Fibroblast of pulmonary artery (primary cell): ENCODE measurements at regions not wholly inside any gene's neighbourhood (a gene's known extent, or its start where the extent isn't known, plus 50 kb on each side); places are given as distances from the start of the nearest gene placed in this dataset.

ENCODE experiments used
- DNase-seq: peaks from one replicate; pipeline ENCODE4 v3.0.0-alpha.2; 2010; ENCODE audit warnings: low read depth
- H3K4me3 ChIP-seq: replicated peaks from 2 replicates; pipeline ENCODE4 v1.5.1; 2011; ENCODE audit warnings: low read depth, mild to moderate bottlenecking, control low read depth, low read length, moderate library complexity
- TF ChIP-seq, protein P1 (sequence below): IDR thresholded peaks from 2 replicates; pipeline ENCODE4 v1.5.1; 2011; ENCODE audit warnings: mild to moderate bottlenecking, control low read depth, low read length, inconsistent platforms; ENCODE audit errors: missing control alignments

DNA sequence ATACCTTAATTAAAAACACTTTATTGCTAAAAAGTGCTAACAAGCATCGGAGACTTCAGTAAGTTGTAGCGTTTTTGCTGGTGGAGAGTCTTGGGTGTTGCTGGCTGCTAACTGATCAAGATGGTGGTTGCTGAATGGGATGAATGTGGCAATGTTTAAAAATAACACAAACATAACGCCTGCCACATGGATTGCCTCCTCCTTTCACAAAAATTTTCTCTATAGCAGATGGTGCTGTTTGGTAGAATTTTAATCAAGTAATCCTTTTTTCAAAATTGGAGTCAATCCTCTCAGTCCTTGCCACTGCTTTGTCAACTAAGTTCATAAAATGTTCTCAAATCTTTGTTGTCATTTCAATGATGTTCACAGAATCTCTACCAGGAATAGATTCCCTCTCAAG is 466.8 kb upstream of the TECRL start:
- TF ChIP-seq, protein P1, sequence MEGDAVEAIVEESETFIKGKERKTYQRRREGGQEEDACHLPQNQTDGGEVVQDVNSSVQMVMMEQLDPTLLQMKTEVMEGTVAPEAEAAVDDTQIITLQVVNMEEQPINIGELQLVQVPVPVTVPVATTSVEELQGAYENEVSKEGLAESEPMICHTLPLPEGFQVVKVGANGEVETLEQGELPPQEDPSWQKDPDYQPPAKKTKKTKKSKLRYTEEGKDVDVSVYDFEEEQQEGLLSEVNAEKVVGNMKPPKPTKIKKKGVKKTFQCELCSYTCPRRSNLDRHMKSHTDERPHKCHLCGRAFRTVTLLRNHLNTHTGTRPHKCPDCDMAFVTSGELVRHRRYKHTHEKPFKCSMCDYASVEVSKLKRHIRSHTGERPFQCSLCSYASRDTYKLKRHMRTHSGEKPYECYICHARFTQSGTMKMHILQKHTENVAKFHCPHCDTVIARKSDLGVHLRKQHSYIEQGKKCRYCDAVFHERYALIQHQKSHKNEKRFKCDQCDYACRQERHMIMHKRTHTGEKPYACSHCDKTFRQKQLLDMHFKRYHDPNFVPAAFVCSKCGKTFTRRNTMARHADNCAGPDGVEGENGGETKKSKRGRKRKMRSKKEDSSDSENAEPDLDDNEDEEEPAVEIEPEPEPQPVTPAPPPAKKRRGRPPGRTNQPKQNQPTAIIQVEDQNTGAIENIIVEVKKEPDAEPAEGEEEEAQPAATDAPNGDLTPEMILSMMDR, result no peak
- no peak overlapping the region for H3K4me3 ChIP-seq
- no peak for DNase-seq

DNA sequence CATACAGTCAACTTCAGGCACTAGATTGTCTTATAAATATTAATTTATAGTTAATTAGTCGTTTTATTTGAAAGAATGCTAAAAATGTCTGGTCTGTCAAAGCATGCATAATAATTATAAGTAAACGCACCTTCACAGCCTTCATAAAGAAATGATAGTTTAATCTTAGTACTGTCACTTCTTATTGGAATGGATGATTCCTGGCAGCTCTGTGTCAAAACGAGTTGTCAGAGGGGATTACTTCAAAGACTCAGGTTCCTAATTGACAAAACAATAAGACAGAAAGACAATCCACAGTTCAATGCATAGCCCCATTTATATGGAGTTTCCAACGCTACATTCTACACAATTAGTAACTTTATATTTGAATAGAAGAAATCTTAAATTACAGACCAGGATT is 461.3 kb upstream of the TECRL start:
- no peak overlapping the region for H3K4me3 ChIP-seq
- TF ChIP-seq, protein P1, result no peak
- DNase-seq, result no peak

DNA sequence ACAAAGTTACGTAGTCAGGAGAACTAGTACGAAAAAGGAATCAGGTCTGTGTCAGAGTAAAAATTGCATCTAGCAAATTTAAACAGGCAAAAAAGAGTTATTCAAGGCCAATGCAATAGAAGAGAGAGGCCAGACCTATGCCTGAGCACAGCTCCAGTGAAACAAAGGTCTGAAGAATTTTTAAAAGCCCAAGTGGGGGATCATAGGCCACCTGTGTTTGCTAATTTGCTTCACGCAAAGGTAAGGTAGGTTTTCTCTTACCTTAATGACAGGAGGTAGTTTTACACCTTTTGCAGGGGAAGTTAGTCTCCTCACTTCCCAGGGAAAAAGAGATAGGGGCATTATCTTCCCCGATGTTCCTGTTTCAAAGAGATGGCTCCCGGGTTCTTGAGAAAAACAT is 448.6 kb upstream of the TECRL start:
- H3K4me3 ChIP-seq, result no peak overlapping the region
- no peak for DNase-seq
- TF ChIP-seq, protein P1, result no peak

DNA sequence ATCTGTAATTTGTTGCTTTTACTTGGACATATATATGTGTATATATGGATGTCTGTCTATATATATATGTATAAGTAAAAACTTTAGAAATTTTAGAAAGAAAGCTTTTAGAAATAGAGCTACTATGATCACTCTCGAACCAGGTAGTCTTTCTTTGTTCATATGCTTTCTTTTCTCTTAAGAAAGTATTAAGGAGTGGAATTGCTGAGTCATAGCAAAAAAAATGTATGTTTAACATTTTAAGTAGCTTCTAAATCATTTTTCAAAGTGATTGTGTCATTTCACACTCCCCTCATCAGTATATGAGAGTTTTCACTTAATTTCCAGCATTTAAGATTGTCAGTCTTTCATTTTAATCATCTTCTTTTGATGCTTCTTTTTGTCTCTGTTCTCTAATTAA is 447.9 kb upstream of the TECRL start:
- TF ChIP-seq, protein P1, result no peak
- no peak for DNase-seq
- no peak overlapping the region for H3K4me3 ChIP-seq

DNA sequence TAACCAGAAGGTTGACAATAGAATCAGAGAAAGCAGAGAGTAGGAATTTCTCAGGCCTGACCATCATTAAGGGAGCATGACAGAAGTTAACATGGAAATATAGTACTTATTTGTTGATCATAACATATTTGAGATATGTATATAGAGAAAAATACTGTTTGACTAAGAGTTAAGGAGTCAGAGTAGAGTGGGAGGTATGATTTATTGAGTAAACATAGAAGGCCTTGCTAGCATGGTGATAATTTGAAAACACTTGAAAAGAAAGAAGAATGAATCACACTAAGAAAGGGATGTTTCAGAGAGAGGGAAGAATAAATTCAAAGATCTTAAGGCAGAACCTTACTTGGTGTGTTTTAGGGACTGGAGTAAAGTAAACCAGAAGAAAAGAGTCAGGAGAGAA is 437.2 kb upstream of the TECRL start:
- TF ChIP-seq, protein P1, result no peak
- H3K4me3 ChIP-seq, result no peak overlapping the region
- no peak for DNase-seq

DNA sequence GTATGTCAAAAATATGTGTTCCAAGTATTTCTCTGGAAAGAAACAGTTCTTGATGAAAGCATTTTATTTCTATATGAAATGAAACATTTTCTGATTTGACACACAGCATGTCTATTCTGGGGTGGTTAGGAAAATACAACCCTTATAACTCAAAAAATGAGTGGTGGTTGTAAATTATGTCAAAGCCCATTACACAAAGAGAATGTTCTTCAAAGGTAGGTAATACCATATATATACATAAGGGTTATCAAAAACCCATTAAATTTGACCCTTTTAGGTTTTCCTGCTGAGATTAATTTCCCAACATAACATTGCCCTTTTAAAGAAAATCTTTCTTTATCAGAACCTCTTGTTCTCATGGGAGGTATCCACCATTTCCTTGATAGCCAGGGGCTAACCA is 420.5 kb upstream of the TECRL start:
- H3K4me3 ChIP-seq, result no peak overlapping the region
- no peak for DNase-seq
- TF ChIP-seq, protein P1, result no peak

DNA sequence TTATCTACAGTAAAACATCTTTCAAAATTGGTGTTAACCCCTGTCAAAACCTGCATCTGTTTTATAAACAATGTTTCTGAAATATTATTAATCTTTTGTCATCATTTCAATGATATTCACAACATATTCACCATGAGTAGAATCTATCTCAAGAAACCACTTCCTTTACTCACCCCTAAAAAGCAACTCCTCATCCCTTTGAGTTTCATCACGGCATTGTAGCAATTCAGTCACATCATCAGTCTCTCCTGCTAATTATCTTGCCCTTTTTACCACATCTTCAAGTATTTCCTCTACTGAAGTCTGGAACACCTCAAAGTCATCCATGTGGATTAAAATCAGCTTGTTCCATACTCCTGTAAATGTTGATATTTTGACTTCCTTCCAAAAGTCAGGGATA is 415.3 kb upstream of the TECRL start:
- TF ChIP-seq, protein P1, result no peak
- H3K4me3 ChIP-seq, result no peak overlapping the region

More for the DNA sequence above, 415.3 kb upstream of the TECRL start:
- DNase-seq, result no peak
